Stimulated activated naive B cell treated with anti-CD40 and anti-IgM and Interleukin-4, amounts not matched to agents 10 μg/mL and 1 μg/mL and 100 μg/mL, for 72 hours (primary cell): ENCODE measurements at regions not wholly inside any gene's neighbourhood (a gene's known extent, or its start where the extent isn't known, plus 50 kb on each side); places are given as distances from the start of the nearest gene placed in this dataset.

Source experiments
- ATAC-seq, 2 donors: fragments of 150-1000 bp; cut with Tn5 transposase; replicated peaks; 2 replicates each; pipeline ENCODE4 v1.10.0; 2021; ENCODE audit warnings: moderate library complexity in 1 of 2
- DNase-seq: peaks from one replicate; pipeline ENCODE4 v3.0.0; 2021
- H3K27ac Mint-ChIP-seq: one replicate; pipeline ENCODE4 v1.8.0; 2022; ENCODE audit warnings: mild to moderate bottlenecking, mixed read lengths
- H3K27me3 Mint-ChIP-seq, 2 donors: one replicate each; pipeline ENCODE4 v1.8.0; 2022; ENCODE audit warnings: mixed read lengths in 2 of 2
- H3K36me3 Mint-ChIP-seq, 2 donors: one replicate each; pipeline ENCODE4 v1.8.0; 2022; ENCODE audit warnings: mixed read lengths in 2 of 2, mild to moderate bottlenecking in 1 of 2
- H3K4me1 Mint-ChIP-seq, 2 donors: one replicate each; pipeline ENCODE4 v1.8.0; 2022; ENCODE audit warnings: mixed read lengths in 2 of 2, mild to moderate bottlenecking in 1 of 2
- H3K4me3 Mint-ChIP-seq, 2 donors: one replicate each; pipeline ENCODE4 v1.8.0; 2022; ENCODE audit warnings: mild to moderate bottlenecking in 2 of 2, mixed read lengths in 2 of 2, moderate library complexity in 1 of 2
- H3K9me3 Mint-ChIP-seq, 2 donors: one replicate each; pipeline ENCODE4 v1.8.0; 2022; ENCODE audit warnings: mixed read lengths in 2 of 2, mild to moderate bottlenecking in 1 of 2

GRCh38 chr2:122743021-122743675 is 987.7 kb downstream of the TSN start:
- Mint-ChIP-seq H3K36me3 (no peaks in the 10 kb centered on the region), H3K4me1 (no peaks in the 10 kb centered on the region), H3K27ac (no peak overlapping the region), H3K27me3 (no peaks in the 10 kb centered on the region), H3K4me3 (no peak overlapping the region), H3K9me3 (peaks cover 0 to 2% of the 10 kb centered on the region in 2 donors)
- no peak for DNase-seq
- no peak for ATAC-seq

DNA sequence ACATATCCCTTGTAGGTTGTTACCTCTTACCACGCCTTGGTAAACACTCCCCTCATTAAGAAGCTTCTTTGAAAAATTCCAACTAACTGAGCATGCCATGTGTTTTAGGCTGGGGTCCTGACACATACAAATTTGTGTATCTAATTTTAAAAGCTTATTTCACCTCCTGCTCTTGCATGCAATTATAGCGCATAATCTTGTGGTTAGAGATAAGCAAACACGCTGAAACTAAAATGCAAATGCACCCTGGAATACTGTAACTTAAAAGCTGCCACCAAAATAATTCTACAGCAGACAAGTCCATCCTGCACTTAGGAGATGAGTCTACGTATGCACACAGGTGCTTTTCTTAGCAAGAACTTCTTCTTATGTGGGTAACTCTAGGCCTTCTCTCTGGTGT is 990.2 kb downstream of the TSN start:
- DNase-seq (no peak), ATAC-seq (no peak)
- Mint-ChIP-seq H3K27ac (no peak overlapping the region), H3K36me3 (no peaks in the 10 kb centered on the region), H3K27me3 (no peaks in the 10 kb centered on the region), H3K4me1 (no peaks in the 10 kb centered on the region), H3K4me3 (no peak overlapping the region), H3K9me3 (peaks cover 0 to 2% of the 10 kb centered on the region in 2 donors)

GRCh38 chr2:122747670-122748069 is 992.2 kb downstream of the TSN start:
- Mint-ChIP-seq H3K27me3 (no peaks in the 10 kb centered on the region), H3K27ac (no peak overlapping the region)

GRCh38 chr2:122748552-122749011 is 993.1 kb downstream of the TSN start:
- DNase-seq (no peak), ATAC-seq (no peak)
- Mint-ChIP-seq H3K4me1 (no peaks in the 10 kb centered on the region), H3K27me3 (no peaks in the 10 kb centered on the region), H3K27ac (no peak overlapping the region), H3K36me3 (no peaks in the 10 kb centered on the region), H3K9me3 (peaks cover 0 to 3% of the 10 kb centered on the region in 2 donors), H3K4me3 (no peak overlapping the region)

More at GRCh38 chr2:122747670-122748069, 992.2 kb downstream of the TSN start:
- no peaks in the 10 kb centered on the region for H3K4me1 Mint-ChIP-seq
- no peak overlapping the region for H3K4me3 Mint-ChIP-seq
- DNase-seq (no peak), ATAC-seq (no peak)
- H3K9me3 Mint-ChIP-seq: peaks cover 0 to 3% of the 10 kb centered on the region in 2 donors
- H3K36me3 Mint-ChIP-seq: no peaks in the 10 kb centered on the region

- peaks cover 0 to 3% of the 10 kb centered on the region in 2 donors for H3K9me3 Mint-ChIP-seq
- no peak overlapping the region for H3K4me3 Mint-ChIP-seq
- no peak overlapping the region for H3K27ac Mint-ChIP-seq
- ATAC-seq: no peak
- H3K36me3 Mint-ChIP-seq: no peaks in the 10 kb centered on the region
- no peak for DNase-seq
- no peaks in the 10 kb centered on the region for H3K27me3 Mint-ChIP-seq
- no peaks in the 10 kb centered on the region for H3K4me1 Mint-ChIP-seq
These were observed 994.0 kb downstream of the TSN start for GRCh38 chr2:122749405-122749804.

- peaks cover 0 to 5% of the 10 kb centered on the region in 2 donors for H3K9me3 Mint-ChIP-seq
- no peak for DNase-seq
- H3K4me3 Mint-ChIP-seq: no peak overlapping the region
- no peak overlapping the region for H3K27ac Mint-ChIP-seq
- H3K27me3 Mint-ChIP-seq: no peaks in the 10 kb centered on the region
- no peak for ATAC-seq
- no peaks in the 10 kb centered on the region for H3K4me1 Mint-ChIP-seq
- H3K36me3 Mint-ChIP-seq: no peaks in the 10 kb centered on the region
These were observed 994.6 kb downstream of the TSN start for GRCh38 chr2:122750095-122750494.

DNA sequence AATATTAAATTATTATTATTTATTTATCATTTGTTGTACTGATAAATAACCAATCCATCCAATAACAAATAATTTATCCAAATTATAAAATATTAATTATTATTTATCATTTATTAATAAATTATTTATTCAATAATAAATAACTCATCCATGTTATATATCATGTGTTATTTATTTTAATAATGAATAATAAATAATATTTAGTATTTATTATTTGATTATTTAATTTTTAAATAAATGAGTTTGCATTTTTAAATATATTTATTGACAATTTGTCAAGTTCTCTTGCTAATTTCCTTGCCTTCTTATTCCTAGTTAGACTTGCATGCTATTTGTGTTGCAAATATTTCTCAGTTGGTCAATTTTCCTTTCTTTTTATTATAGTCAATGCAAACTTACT is 995.4 kb downstream of the TSN start:
- H3K9me3 Mint-ChIP-seq: peaks cover 0 to 7% of the 10 kb centered on the region in 2 donors
- H3K4me1 Mint-ChIP-seq: no peaks in the 10 kb centered on the region
- no peak overlapping the region for H3K4me3 Mint-ChIP-seq
- no peak for DNase-seq
- H3K36me3 Mint-ChIP-seq: no peaks in the 10 kb centered on the region
- no peak overlapping the region for H3K27ac Mint-ChIP-seq
- no peaks in the 10 kb centered on the region for H3K27me3 Mint-ChIP-seq
- ATAC-seq: no peak

DNA sequence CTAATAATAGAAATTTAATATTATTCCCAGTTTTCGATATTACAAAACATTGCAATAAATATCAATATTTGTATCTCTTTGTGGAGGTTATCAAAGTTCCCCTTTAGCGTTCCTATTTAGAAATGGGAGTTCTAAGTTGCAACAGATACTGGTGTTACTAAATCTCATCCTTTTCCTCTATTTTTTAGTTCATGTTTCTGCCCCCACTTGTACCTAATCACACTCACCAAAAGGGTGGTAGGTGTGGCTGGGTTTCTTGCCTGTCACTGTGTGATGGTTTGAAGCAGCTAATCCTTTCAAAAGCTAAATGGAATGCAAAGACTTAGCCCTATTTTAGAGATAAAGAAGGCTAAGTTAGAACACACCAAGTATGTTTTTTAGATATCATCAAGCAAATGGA is 997.9 kb downstream of the TSN start:
- H3K4me3 Mint-ChIP-seq: no peak overlapping the region
- peaks cover 4% of the 10 kb centered on the region in 2 donors for H3K9me3 Mint-ChIP-seq
- H3K27me3 Mint-ChIP-seq: no peaks in the 10 kb centered on the region
- H3K36me3 Mint-ChIP-seq: no peaks in the 10 kb centered on the region
- H3K4me1 Mint-ChIP-seq: no peaks in the 10 kb centered on the region
- H3K27ac Mint-ChIP-seq: no peak overlapping the region
- no peak for ATAC-seq
- DNase-seq: no peak

- Mint-ChIP-seq H3K27ac (no peak overlapping the region), H3K4me3 (no peak overlapping the region), H3K36me3 (no peaks in the 10 kb centered on the region), H3K27me3 (no peaks in the 10 kb centered on the region), H3K4me1 (no peaks in the 10 kb centered on the region), H3K9me3 (peaks cover 4% of the 10 kb centered on the region in 2 donors)
- no peak for DNase-seq
- no peak for ATAC-seq
These were observed 999.1 kb downstream of the TSN start for GRCh38 chr2:122754561-122754960.

DNA sequence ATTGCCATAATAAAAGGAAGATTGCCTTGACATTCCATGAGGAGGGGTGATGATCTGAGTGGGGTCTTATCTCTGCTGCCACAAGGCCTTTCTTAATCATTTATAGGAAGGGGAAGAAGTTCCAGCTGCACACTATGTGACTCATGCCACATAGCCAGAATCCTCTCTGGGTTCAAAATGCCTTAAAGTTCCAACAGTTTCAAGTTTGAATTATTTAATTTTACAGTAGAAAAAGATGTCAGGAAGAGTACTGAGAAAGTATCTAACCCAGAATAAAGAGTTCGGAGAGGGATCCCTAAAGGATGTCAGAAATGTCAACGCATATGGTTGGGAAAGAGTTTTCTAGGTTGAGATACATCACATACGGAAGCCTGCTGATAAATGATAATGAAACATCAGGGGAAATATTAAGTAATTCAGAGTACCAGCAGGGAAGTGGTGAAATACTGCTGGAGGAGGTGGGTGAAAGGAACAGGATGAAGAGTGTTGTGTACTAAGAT is 999.9 kb downstream of the TSN start:
- H3K27ac Mint-ChIP-seq: no peak overlapping the region
- ATAC-seq (no peak), DNase-seq (no peak)
- H3K36me3 Mint-ChIP-seq: no peaks in the 10 kb centered on the region
- no peaks in the 10 kb centered on the region for H3K4me1 Mint-ChIP-seq
- no peak overlapping the region for H3K4me3 Mint-ChIP-seq
- peaks cover 4% of the 10 kb centered on the region in 2 donors for H3K9me3 Mint-ChIP-seq
- no peaks in the 10 kb centered on the region for H3K27me3 Mint-ChIP-seq

DNA sequence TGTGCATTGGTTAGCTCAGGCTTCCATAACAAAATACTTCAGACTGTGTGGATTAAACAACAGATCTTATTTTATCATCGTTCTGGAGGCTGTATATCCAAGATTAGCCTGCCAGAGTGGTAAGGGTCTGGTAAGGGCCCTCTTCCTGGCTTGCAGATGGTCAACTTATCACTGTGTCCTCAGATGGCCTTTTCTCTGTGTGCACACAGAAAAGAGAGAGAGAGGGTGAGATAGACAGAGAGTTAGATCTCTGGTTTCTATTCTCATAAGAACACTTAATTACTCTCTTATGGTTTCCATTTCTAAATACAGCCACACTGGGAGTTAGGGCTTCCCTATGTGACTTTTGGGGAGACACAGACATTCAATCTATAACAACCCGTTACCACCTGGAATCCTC is 1003.5 kb downstream of the TSN start:
- ATAC-seq (no peak), DNase-seq (no peak)
- peaks cover 8 to 11% of the 10 kb centered on the region in 2 donors for H3K9me3 Mint-ChIP-seq
- H3K27me3 Mint-ChIP-seq: no peaks in the 10 kb centered on the region
- no peak overlapping the region for H3K4me3 Mint-ChIP-seq
- H3K27ac Mint-ChIP-seq: no peak overlapping the region
- no peaks in the 10 kb centered on the region for H3K36me3 Mint-ChIP-seq
- H3K4me1 Mint-ChIP-seq: no peaks in the 10 kb centered on the region

DNA sequence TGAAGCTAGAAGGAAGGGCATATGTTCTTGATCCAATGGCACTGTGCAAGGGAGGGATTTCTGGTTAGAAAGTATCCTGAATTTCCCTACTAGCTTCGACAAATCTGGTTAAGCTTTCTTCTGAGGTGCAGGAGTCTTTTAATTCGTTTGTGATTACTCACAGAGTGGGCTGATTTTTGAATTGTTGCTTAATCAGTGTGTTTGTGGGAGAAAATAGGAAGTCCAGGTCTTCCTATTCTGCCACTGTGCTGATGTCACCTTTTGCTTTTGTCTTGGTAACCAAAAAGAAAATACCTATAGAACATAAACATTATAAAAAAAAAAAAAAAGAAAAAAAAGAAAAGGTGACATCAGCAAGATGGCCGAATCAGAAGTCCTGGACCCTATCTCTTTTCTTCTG is 1008.6 kb downstream of the TSN start:
- Mint-ChIP-seq H3K4me1 (no peaks in the 10 kb centered on the region), H3K9me3 (peaks cover 14 to 15% of the 10 kb centered on the region in 2 donors)

GRCh38 chr2:122780251-122780650 is 1024.8 kb downstream of the TSN start:
- H3K4me3 Mint-ChIP-seq: no peak overlapping the region
- peaks cover under 1 to 11% of the 10 kb centered on the region in 2 donors for H3K9me3 Mint-ChIP-seq
- H3K27me3 Mint-ChIP-seq: no peaks in the 10 kb centered on the region
- no peaks in the 10 kb centered on the region for H3K36me3 Mint-ChIP-seq
- no peak for DNase-seq
- no peak for ATAC-seq
- H3K4me1 Mint-ChIP-seq: no peaks in the 10 kb centered on the region
- H3K27ac Mint-ChIP-seq: no peak overlapping the region

More for the DNA sequence above, 1008.6 kb downstream of the TSN start:
- Mint-ChIP-seq H3K36me3 (no peaks in the 10 kb centered on the region), H3K27me3 (no peaks in the 10 kb centered on the region), H3K4me3 (no peak overlapping the region), H3K27ac (no peak overlapping the region)
- ATAC-seq (no peak), DNase-seq (no peak)

DNA sequence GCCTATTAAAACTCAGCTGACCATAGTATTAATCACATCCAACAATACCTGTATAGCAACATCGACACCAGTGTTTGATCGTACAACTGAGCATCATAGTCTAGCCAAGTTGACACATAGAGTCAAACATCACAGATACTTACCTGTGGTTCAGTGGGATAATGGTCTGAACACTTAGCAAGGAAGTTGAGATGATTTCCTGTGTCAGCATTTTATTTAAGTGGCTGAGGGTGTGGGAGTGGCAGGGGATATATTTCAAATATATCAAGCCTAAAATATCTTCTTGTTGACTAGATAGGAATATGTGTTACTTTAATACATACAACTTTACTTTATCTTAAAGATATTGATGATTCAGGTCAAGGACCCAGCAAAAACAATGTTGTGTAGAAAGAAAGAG is 1038.6 kb downstream of the TSN start:
- H3K36me3 Mint-ChIP-seq: no peaks in the 10 kb centered on the region
- no peak overlapping the region for H3K27ac Mint-ChIP-seq
- DNase-seq: no peak
- no peaks in the 10 kb centered on the region for H3K27me3 Mint-ChIP-seq
- H3K9me3 Mint-ChIP-seq: peaks cover 0 to 5% of the 10 kb centered on the region in 2 donors
- H3K4me3 Mint-ChIP-seq: no peak overlapping the region
- no peak for ATAC-seq
- no peaks in the 10 kb centered on the region for H3K4me1 Mint-ChIP-seq

DNA sequence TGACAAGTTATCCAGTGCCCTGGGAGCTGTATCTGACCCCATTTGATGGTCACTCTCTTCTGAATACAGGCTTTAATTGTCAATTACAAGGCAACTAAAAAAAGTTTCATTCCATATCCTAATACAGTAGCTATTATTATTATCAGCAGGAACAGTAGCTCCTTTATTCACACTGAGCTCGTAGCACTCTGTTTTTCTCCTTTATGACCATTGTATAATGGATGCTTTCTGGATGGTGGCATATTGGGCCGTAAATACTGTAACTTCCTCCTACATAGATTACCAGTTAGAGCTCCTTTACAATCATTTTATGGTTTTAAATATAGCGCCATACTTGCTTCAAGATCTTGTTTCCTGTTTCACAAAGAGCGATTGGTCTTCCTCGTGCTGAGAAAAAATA is 1040.3 kb downstream of the TSN start:
- ATAC-seq: no peak
- H3K27ac Mint-ChIP-seq: no peak overlapping the region
- H3K9me3 Mint-ChIP-seq: peaks cover 0 to 7% of the 10 kb centered on the region in 2 donors
- no peak overlapping the region for H3K4me3 Mint-ChIP-seq
- H3K4me1 Mint-ChIP-seq: no peaks in the 10 kb centered on the region
- no peaks in the 10 kb centered on the region for H3K36me3 Mint-ChIP-seq
- no peak for DNase-seq
- H3K27me3 Mint-ChIP-seq: no peaks in the 10 kb centered on the region
